GM18499 (cell line): ENCODE measurements at regions not wholly inside any gene's neighbourhood (a gene's known extent, or its start where the extent isn't known, plus 50 kb on each side); places are given as distances from the start of the nearest gene placed in this dataset.

Experiments
- ATAC-seq: cut with Tn5 transposase; IDR thresholded peaks from one replicate; pipeline ENCODE4 v1.9.1; 2021; ENCODE audit warnings: moderate number of reproducible peaks; ENCODE audit not compliant: insufficient read depth, unreplicated experiment

DNA sequence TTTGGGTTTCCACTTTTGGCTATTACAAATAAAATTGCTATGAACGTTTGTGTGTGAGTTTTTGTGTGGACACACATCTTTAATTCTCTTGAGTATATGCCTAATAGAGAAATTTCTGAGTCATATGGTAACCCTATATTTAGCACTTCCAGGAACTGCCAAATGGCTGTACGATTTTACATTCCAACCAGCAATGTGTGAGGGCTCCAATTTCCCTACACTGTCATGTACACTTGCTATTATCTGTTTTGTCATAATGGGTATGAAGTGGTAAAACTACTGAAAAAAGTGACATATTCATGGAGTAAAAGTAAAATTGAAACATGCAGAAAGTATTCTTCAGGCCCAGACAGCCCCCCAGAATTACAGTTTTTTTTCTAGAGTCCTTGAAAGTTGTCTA lies 59.6 kb upstream of the ESR1 start:
- no peak for ATAC-seq

DNA sequence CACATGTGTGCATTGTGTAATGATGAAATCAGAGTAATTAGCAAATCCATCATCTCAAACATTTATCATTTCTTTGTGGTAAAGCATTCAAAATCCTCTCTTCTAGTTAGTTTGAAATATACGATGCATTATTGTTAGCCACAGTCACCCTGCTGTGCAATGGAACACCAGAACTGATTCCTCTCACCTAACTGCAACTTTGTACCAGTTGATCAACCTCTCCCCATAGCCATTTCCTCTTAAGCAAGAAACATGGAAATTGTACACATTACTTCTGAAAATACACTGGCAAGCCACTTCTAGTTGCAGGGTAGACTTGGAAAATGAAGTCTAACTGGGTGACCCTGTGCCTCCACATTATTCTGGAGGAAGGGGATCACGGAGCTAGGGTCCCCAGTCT lies 58.1 kb upstream of the ESR1 start:
- ATAC-seq = no peak

- no peak for ATAC-seq
These were observed 53.9 kb upstream of the ESR1 start for GRCh38 chr6:151753581-151753980.

DNA sequence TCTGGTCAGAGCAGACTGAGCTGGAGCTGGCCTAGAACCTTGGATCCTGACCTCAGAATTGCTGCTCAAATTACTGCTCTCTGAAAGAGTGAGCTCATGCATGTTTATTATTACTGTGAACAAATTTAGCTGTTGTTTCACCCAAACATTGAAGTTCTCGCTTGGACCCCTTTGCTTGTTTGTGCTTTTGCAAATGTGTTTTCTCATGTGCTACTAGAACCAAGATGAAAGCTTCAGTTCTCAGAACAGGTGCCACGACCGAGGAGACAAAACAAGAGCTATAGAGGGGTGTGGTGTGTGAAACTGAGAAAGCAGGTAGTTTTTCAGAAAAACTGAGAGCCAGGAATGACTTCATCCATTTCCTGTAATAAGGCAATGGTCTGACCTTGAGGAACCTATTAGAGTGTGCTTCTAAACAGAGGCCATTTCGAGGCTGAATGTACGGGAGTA lies 50.0 kb upstream of the ESR1 start:
- peak; percentile 97 for ATAC-seq
